Midbrain (tissue), 1 donor: ENCODE measurements at regions not wholly inside any gene's neighbourhood (a gene's known extent, or its start where the extent isn't known, plus 50 kb on each side); places are given as distances from the start of the nearest gene placed in this dataset.

ENCODE experiments used
- DNase-seq: peaks from one replicate; lab custom pipeline; 2025; lab: John Stamatoyannopoulos, UW

- no peak for DNase-seq
These were observed 327.5 kb downstream of the C11orf87 start for GRCh38 chr11:109749476-109749875.

- DNase-seq = no peak
These were observed 329.0 kb downstream of the C11orf87 start for GRCh38 chr11:109750964-109751363.

- DNase-seq = no peak
These were observed 330.3 kb downstream of the C11orf87 start for GRCh38 chr11:109752212-109752825.

- DNase-seq = no peak
These were observed 334.5 kb downstream of the C11orf87 start for GRCh38 chr11:109756521-109756920.

DNA sequence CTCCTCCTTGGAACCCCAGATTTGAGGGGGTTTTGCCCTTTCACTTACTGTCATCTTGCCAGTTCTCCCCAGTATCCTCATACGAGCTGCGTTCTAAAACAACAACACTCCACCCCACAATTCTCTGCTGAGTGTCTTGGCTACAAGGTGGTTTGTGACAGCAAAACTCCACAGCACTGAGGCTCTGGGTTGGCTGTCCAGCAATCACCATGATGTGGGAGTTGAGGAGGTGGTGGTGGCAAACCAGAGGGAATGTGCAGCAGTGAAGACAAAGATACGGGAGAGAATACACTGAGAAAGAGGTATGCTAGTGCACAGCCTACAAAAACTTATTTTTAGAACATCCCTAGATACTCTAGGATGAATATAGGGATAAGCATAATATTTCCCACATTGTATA lies 335.0 kb downstream of the C11orf87 start:
- no peak for DNase-seq

DNA sequence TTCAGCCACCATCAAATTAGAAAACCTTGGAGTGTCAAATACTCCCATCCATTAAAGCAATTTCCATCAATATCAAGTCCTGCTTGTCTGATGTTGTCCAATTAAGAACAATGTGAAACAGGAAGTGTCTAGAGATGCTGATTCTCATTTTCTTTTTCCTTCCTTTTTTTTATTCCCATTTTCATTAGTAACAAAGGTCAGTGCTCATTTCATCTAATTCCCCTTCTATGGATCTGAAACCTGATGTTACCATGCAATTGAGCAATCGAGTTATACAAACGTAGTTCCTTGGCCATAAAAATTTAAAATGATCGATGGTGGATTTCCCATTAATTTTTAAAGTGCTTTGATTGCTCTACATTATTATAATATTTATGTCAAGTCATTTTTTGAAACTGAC lies 330.6 kb upstream of the ZC3H12C start:
- no peak for DNase-seq

- DNase-seq = no peak
These were observed 327.4 kb upstream of the ZC3H12C start for GRCh38 chr11:109765709-109766311.

DNA sequence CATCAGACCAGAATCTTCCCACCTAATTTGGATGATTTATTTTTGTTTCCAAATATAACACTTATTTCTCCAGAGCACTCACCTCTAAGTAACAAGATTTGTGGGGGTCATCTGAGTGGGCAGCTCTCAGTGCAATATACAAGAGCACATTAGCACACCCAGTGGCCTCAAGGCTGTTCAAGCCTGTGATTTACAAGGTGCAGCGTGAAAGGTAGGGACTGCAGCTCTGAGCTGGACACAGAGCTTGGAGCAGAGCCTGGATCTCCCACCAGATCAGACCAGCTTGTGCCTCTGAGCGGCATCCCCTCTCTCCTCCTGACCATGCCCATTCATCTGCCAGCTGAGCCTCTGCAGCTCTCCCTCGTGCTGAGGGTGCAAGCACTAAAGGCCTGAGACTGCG lies 323.3 kb upstream of the ZC3H12C start:
- no peak for DNase-seq

- no peak for DNase-seq
These were observed 322.9 kb upstream of the ZC3H12C start for GRCh38 chr11:109770323-109770722.

GRCh38 chr11:109772892-109773291 lies 320.3 kb upstream of the ZC3H12C start:
- DNase-seq = no peak

DNA sequence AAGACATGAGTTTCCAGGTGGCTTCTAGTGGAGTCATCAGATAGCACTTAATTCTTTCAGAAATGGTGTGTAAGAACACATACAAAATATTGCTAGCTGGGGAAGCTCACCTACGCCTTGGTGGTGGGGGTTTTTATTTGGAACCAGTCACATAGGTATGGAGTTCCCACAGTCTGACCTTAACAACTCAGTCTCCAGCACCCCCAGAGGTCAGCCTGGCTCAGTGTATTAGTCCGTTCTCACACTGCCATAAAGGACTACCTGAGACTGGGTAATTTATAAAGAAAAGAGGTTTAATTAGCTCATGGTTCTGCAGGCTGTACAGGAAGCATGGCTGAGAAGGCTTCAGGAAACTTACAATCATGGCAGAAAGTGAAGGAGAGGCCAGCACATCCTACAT lies 317.5 kb upstream of the ZC3H12C start:
- no peak for DNase-seq

GRCh38 chr11:109783014-109783413 lies 310.2 kb upstream of the ZC3H12C start:
- no peak for DNase-seq

- no peak for DNase-seq
These were observed 309.4 kb upstream of the ZC3H12C start for GRCh38 chr11:109783840-109784239.

GRCh38 chr11:109784536-109784935 lies 308.7 kb upstream of the ZC3H12C start:
- no peak for DNase-seq

DNA sequence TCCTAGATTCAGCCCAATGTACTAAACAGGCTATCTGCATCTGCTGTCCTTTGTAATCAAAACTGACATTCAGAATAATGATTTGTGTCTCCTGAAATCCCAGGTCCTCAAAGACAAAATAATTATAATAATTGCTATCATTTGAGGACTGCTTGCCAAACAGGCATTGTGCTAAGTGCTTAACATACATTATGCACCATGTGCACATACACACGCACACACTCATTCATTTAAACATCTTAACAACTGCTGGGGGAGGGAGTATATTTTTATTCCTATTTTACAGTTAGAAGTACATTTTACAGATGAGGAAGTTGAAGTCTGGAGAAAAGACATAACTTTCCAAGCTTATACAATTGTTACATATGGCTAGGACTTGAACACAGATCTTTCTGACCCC lies 308.0 kb upstream of the ZC3H12C start:
- no peak for DNase-seq

- no peak for DNase-seq
These were observed 307.5 kb upstream of the ZC3H12C start for GRCh38 chr11:109785714-109786113.

DNA sequence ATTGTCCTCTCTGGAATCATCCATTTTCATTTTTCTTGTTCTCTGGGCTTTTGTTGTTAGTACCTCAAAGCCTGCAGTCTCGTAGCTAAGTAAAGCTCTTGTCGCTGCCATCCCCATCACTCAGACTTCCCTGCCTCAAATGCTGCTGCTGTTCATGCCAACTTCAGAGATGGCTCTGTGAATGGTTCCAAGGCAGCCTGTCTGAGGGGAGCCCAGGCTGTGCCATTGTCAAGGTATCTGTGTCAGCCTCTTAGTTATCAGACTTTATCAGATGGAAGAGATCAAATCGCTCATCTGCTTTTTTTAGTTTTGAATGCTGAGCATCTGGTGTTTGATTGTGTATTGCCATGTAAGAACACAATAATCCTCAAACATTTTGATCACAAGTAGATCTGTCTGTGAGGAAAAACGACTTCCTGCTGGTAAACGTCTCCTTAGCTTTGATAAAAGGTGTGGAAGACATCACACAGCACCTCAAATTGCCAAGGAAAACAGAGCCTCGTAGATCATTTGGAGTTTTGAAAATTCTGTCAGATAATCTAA lies 304.2 kb upstream of the ZC3H12C start:
- DNase-seq = no peak

DNA sequence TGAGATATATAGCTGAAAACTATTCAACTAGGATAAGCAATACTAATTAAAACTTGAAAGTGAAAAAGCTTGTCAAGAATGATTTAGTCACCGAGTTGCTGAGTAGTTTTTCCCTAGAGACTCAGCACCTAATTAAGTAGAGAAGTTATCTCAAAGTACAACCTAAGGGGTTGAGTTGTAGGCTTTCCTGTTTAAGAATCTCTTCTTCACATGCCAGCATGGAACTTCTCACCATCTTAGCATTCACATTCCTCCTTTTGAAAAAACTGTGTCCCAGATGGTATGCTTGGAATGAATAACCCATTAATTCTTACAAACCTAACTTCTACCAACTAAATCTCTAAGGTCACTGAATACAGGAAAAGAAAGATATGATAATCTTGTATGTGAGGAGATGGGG lies 303.3 kb upstream of the ZC3H12C start:
- no peak for DNase-seq

GRCh38 chr11:109791337-109791736 lies 301.9 kb upstream of the ZC3H12C start:
- no peak for DNase-seq

DNA sequence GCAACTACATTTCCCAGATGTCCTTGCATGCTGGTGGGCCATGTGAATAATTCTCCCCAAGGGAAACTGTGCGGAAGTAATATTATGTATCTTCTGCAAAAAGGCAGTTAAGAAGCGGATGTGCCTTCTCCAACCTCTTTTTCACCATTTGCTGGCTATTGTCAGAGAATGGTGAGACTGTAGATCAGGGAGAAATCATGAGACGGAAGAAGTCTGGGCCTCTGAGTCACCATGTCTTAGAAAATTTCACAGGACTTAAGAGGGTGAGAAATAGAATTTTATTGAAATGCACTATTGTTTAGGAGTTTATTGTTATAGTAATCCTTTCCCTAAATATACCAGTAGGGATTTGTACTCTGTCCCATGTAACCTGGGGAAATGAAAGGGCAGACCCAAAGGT lies 298.7 kb upstream of the ZC3H12C start:
- DNase-seq = no peak

GRCh38 chr11:109795234-109795633 lies 298.0 kb upstream of the ZC3H12C start:
- no peak for DNase-seq

- no peak for DNase-seq
These were observed 296.9 kb upstream of the ZC3H12C start for GRCh38 chr11:109796253-109796652.

DNA sequence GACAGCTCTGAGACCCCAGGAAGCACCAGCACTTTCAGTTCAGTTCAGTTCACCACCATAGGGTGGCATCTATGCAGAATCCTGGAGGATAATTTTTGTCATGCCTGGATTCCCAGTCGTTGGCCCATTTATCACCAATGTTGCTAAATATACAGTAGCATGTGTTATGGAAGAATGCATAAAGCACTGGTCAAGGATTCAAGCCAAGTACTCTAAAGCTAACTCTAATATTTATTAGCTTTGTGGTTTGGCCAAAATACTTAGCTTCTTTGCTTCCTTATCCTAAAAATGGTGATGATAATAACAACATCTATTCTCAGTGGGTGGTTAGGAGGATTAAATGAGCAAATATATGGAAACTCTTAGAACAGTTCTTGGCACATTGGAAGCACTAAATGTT lies 294.7 kb upstream of the ZC3H12C start:
- no peak for DNase-seq

- DNase-seq = no peak
These were observed 293.6 kb upstream of the ZC3H12C start for GRCh38 chr11:109799604-109800003.
